C4-2B (cell line): ENCODE measurements at regions not wholly inside any gene's neighbourhood (a gene's known extent, or its start where the extent isn't known, plus 50 kb on each side); places are given as distances from the start of the nearest gene placed in this dataset.
"Not testable (repeated sequence)": the region's sequence is repeated elsewhere in the genome, so short reads cannot be mapped to it uniquely, and the experiment has no call there.

Experiments used
- H3K27ac ChIP-seq: fragments of 450-650 bp; 2 replicates; pipeline ENCODE4 v1.5.1; 2017
- CTCF ChIP-seq: fragments of 450-650 bp; conservative IDR thresholded peaks from 2 replicates; pipeline ENCODE4 v1.5.1; 2017; ENCODE audit warnings: mild to moderate bottlenecking
- ZFX ChIP-seq: fragments of 450-650 bp; IDR thresholded peaks from 2 replicates; pipeline ENCODE4 v1.6.1; 2017

DNA sequence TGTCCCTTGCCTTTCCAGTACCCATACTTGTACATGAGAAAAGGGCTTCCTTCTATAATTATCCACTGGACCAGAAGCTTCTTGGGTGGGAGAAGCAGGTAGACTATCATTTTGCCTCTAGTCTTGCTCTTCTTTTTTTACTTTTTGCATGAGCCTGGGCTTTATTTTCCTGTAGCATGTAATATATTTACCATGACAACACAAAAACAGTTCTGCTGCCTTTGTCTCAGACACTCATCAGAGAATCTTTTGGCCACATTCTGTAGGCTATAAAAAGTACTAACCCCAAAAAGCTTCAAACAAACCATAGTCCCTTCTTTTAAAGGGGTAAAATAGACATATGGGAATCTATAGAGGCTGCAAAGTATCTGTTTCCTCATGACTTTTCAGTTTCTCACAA, 339.2 kb upstream of the PIK3R1 start:
- TF ChIP-seq CTCF: no peak
- TF ChIP-seq ZFX: no peak
- H3K27ac ChIP-seq: no peak overlapping the region

GRCh38 chr5:67875601-67876000, 340.0 kb upstream of the PIK3R1 start:
- TF ChIP-seq CTCF (no peak), ZFX (no peak)
- no peak overlapping the region for H3K27ac ChIP-seq

GRCh38 chr5:67873935-67874334, 341.6 kb upstream of the PIK3R1 start:
- TF ChIP-seq ZFX (no peak), CTCF (no peak)
- H3K27ac ChIP-seq: no peak overlapping the region

DNA sequence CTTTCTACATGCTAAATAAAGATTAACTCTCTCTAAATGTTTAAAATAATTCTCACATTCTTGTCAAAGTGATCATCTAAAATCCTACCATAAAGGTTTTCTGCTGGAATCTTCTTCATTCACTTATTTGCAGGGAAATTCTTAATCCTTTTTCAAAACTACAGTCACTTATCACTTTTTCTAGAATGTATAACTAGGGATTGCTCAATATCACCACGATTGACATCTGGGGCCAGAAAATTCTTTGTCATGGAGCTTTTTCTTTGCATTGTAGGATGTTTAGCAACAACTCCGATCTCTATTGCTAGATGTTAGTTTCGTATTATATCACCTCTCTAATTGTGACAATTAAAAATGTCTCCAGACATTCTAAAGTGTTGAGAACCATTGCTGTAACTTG, 344.9 kb upstream of the PIK3R1 start:
- H3K27ac ChIP-seq: no peak overlapping the region
- TF ChIP-seq ZFX: no peak
- TF ChIP-seq CTCF: no peak

- not testable (repeated sequence) for H3K27ac ChIP-seq
Measured at GRCh38 chr5:67864335-67864734, 351.2 kb upstream of the PIK3R1 start.

DNA sequence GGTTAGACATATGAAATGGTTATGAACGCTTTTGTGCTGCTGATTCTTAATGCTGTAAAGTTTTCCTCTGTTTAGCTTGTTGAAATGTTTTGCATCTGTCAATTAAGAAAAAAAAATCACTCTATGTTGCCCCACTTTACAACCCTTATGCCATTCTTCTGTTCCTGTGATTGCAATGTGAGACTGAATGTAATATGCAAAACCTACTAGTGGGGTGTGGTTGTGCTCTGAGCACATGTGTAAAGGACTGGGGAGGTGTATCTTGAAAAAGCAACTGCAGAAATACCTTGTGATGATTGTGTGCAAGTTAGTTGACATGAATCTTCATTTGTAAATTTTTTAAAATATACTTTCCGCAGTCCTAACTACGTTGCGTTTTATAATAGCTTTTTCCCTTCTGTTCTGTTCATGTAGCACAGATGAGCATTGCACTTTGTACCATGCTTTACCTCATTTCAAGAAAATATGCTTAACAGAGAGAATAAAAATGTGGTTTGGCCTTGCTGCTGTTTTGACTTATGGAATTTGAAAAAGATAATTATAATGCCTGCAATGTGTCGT, 357.0 kb upstream of the PIK3R1 start:
- TF ChIP-seq CTCF (no peak), ZFX (no peak)
- H3K27ac ChIP-seq: no peak overlapping the region

- TF ChIP-seq CTCF (no peak), ZFX (no peak)
- no peak overlapping the region for H3K27ac ChIP-seq
Measured at GRCh38 chr5:67857502-67857901, 358.1 kb upstream of the PIK3R1 start.

GRCh38 chr5:67855523-67855922, 360.0 kb upstream of the PIK3R1 start:
- H3K27ac ChIP-seq: no peak overlapping the region
- TF ChIP-seq ZFX (no peak), CTCF (no peak)

DNA sequence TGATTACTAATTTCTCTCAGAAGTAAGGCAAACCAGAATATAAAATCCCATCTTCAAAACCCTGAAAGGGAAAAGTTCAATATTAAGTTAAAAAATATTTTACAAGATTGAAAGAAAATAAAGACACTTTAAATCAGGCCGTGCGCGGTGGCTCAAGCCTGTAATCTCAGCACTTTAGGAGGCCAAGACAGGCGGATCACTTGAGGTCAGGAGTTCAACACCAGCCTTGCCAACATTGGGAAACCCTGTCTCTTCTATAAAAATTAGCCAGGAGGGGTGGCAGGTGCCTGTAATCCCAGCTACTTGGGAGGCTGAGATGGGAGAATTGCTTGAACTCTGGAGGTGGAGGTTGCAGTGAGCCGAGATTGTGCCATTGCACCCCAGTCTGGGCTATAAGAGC, 364.6 kb upstream of the PIK3R1 start:
- H3K27ac ChIP-seq: not testable (repeated sequence)
